Liver (tissue), 3 donors: ENCODE measurements at regions not wholly inside any gene's neighbourhood (a gene's known extent, or its start where the extent isn't known, plus 50 kb on each side); places are given as distances from the start of the nearest gene placed in this dataset.

ENCODE experiments used
- HNF4A ChIP-seq, 2 donors: conservative IDR thresholded peaks; 2 replicates each; pipeline ENCODE4 v1.6.1; 2016; ENCODE audit warnings: antibody characterized with exemption in 2 of 2, mild to moderate bottlenecking in 2 of 2
- RAD21 ChIP-seq, 2 donors: IDR thresholded peaks; 2 replicates each; pipeline ENCODE4 v1.6.1; 2016; ENCODE audit warnings: antibody characterized with exemption in 2 of 2, mild to moderate bottlenecking in 2 of 2
- SP1 ChIP-seq: IDR thresholded peaks from 2 replicates; pipeline ENCODE4 v1.6.1; 2018; ENCODE audit warnings: antibody characterized with exemption, mild to moderate bottlenecking
- TF ChIP-seq, protein P1 (sequence below): fragments of 150-350 bp; IDR thresholded peaks from 2 replicates; pipeline ENCODE4 v1.5.1; 2017; ENCODE audit warnings: improper control_type of control experiment, low read depth, low read length; ENCODE audit not compliant: missing input control
- donor health status: healthy.
- donor health status: healthy.

- TF ChIP-seq RAD21 (IDR thresholded peaks at IDR 0.05) = no peak
- TF ChIP-seq, protein P1, sequence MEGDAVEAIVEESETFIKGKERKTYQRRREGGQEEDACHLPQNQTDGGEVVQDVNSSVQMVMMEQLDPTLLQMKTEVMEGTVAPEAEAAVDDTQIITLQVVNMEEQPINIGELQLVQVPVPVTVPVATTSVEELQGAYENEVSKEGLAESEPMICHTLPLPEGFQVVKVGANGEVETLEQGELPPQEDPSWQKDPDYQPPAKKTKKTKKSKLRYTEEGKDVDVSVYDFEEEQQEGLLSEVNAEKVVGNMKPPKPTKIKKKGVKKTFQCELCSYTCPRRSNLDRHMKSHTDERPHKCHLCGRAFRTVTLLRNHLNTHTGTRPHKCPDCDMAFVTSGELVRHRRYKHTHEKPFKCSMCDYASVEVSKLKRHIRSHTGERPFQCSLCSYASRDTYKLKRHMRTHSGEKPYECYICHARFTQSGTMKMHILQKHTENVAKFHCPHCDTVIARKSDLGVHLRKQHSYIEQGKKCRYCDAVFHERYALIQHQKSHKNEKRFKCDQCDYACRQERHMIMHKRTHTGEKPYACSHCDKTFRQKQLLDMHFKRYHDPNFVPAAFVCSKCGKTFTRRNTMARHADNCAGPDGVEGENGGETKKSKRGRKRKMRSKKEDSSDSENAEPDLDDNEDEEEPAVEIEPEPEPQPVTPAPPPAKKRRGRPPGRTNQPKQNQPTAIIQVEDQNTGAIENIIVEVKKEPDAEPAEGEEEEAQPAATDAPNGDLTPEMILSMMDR = no peak
- TF ChIP-seq SP1 = no peak
- no peak for TF ChIP-seq HNF4A (conservative IDR thresholded peaks at IDR 0.05)
Measured at GRCh38 chr4:146049802-146050201, 111.2 kb upstream of the ZNF827 start.
